H9 (cell line): ENCODE measurements at regions not wholly inside any gene's neighbourhood (a gene's known extent, or its start where the extent isn't known, plus 50 kb on each side); places are given as distances from the start of the nearest gene placed in this dataset.

Experiments used
- DNase-seq: peaks from one replicate; pipeline ENCODE4 v3.0.0-alpha.2; 2017
- H2AFZ ChIP-seq: one replicate; pipeline ENCODE4 v1.6.1; 2013; ENCODE audit warnings: mild to moderate bottlenecking, low read length, control low read depth, moderate library complexity
- H2AK5ac ChIP-seq: 2 replicates; pipeline ENCODE4 v1.6.1; 2013; ENCODE audit warnings: low read length, control low read depth, mixed read lengths; ENCODE audit not compliant: insufficient read length
- H2BK120ac ChIP-seq: one replicate; pipeline ENCODE4 v1.6.1; 2013; ENCODE audit warnings: low read depth, mild to moderate bottlenecking, low read length, control low read depth, inconsistent platforms; ENCODE audit not compliant: poor library complexity, severe bottlenecking
- H2BK12ac ChIP-seq: 2 replicates; pipeline ENCODE4 v1.6.1; 2013; ENCODE audit warnings: low read length, control low read depth, mixed read lengths, low read depth; ENCODE audit not compliant: insufficient read length
- H2BK15ac ChIP-seq: 2 replicates; pipeline ENCODE4 v1.6.1; 2013; ENCODE audit warnings: low read depth, low read length, control low read depth
- H2BK20ac ChIP-seq: one replicate; pipeline ENCODE4 v1.6.1; 2013; ENCODE audit warnings: low read depth, mild to moderate bottlenecking, low read length, control low read depth, inconsistent platforms; ENCODE audit not compliant: poor library complexity, severe bottlenecking
- H2BK5ac ChIP-seq: 2 replicates; pipeline ENCODE4 v1.6.1; 2013; ENCODE audit warnings: low read length, control low read depth, mixed read lengths; ENCODE audit not compliant: insufficient read length
- H3K14ac ChIP-seq: 2 replicates; pipeline ENCODE4 v1.6.1; 2013; ENCODE audit warnings: low read length, control low read depth; ENCODE audit not compliant: insufficient read depth
- H3K18ac ChIP-seq: 2 replicates; pipeline ENCODE4 v1.6.1; 2013; ENCODE audit warnings: low read depth, mild to moderate bottlenecking, mixed read lengths, low read length, control low read depth; ENCODE audit not compliant: insufficient read length
- H3K23ac ChIP-seq: 2 replicates; pipeline ENCODE4 v1.6.1; 2013; ENCODE audit warnings: low read length, control low read depth, mixed read lengths, low read depth; ENCODE audit not compliant: insufficient read length
- H3K23me2 ChIP-seq: 2 replicates; pipeline ENCODE4 v1.6.1; 2013; ENCODE audit warnings: low read depth, mild to moderate bottlenecking, mixed read lengths, low read length, control low read depth; ENCODE audit not compliant: insufficient read length, poor library complexity, severe bottlenecking
- H3K27ac ChIP-seq: 2 replicates; pipeline ENCODE4 v1.5.1; 2013; ENCODE audit warnings: low read length, control low read depth, mixed read lengths, low read depth; ENCODE audit not compliant: insufficient read length
- H3K27me3 ChIP-seq: 2 replicates; pipeline ENCODE4 v1.6.1; 2013; ENCODE audit warnings: low read length, control low read depth, inconsistent platforms; ENCODE audit not compliant: insufficient read depth
- H3K4ac ChIP-seq: 2 replicates; pipeline ENCODE4 v1.6.1; 2013; ENCODE audit warnings: low read depth, mild to moderate bottlenecking, control low read depth, inconsistent platforms, low read length, moderate library complexity
- H3K4me1 ChIP-seq: 2 replicates; pipeline ENCODE4 v1.6.1; 2013; ENCODE audit warnings: low read length, control low read depth, inconsistent platforms; ENCODE audit not compliant: insufficient read depth
- H3K4me2 ChIP-seq: 2 replicates; pipeline ENCODE4 v1.6.1; 2013; ENCODE audit warnings: low read length, control low read depth, mixed read lengths; ENCODE audit not compliant: insufficient read length, insufficient read depth
- H3K56ac ChIP-seq: 2 replicates; pipeline ENCODE4 v1.6.1; 2013; ENCODE audit warnings: low read depth, mild to moderate bottlenecking, mixed read lengths, low read length, control low read depth; ENCODE audit not compliant: insufficient read length
- H3K79me1 ChIP-seq: 2 replicates; pipeline ENCODE4 v1.6.1; 2013; ENCODE audit warnings: low read depth, mild to moderate bottlenecking, moderate library complexity, low read length, control low read depth, inconsistent platforms; ENCODE audit not compliant: insufficient read depth, poor library complexity, severe bottlenecking
- H3K79me2 ChIP-seq: 2 replicates; pipeline ENCODE4 v1.6.1; 2013; ENCODE audit warnings: low read length, control low read depth, inconsistent platforms; ENCODE audit not compliant: insufficient read depth
- H3K9ac ChIP-seq: 2 replicates; pipeline ENCODE4 v1.6.1; 2013; ENCODE audit warnings: low read length, control low read depth, mixed read lengths; ENCODE audit not compliant: insufficient read length; ENCODE audit errors: extremely low read depth
- H3K9me3 ChIP-seq: one replicate; pipeline ENCODE4 v1.6.1; 2013; ENCODE audit warnings: low read depth, low read length, inconsistent platforms; ENCODE audit not compliant: control insufficient read depth
- H3T11ph ChIP-seq: one replicate; pipeline ENCODE4 v1.6.1; 2013; ENCODE audit warnings: mild to moderate bottlenecking, low read length, control low read depth, inconsistent platforms
- H4K20me1 ChIP-seq: one replicate; pipeline ENCODE4 v1.6.1; 2013; ENCODE audit not compliant: control insufficient read depth, insufficient read length, insufficient read depth
- H4K5ac ChIP-seq: 2 replicates; pipeline ENCODE4 v1.6.1; 2013; ENCODE audit warnings: low read depth, mild to moderate bottlenecking, mixed read lengths, low read length, control low read depth; ENCODE audit not compliant: insufficient read length
- H4K8ac ChIP-seq: replicated peaks from 2 replicates; pipeline ENCODE4 v1.6.1; 2013; ENCODE audit warnings: low read length, control low read depth, mixed read lengths, low read depth; ENCODE audit not compliant: insufficient read length
- H4K91ac ChIP-seq: 2 replicates; pipeline ENCODE4 v1.6.1; 2013; ENCODE audit warnings: low read depth, mild to moderate bottlenecking, moderate library complexity, mixed read lengths, low read length, control low read depth; ENCODE audit not compliant: insufficient read length
- H3K27ac Mint-ChIP-seq, 3 experiments: 2 replicates in 2 of 3; 3 replicates in 1 of 3; pipeline ENCODE4 v1.8.0; 2020 to 2021; ENCODE audit warnings: mixed read lengths in 3 of 3, mild to moderate bottlenecking in 1 of 3, moderate library complexity in 1 of 3
- H3K27me3 Mint-ChIP-seq: 2 replicates; pipeline ENCODE4 v1.8.0; 2021; ENCODE audit warnings: low read depth, mild to moderate bottlenecking, moderate library complexity, mixed read lengths
- H3K36me3 Mint-ChIP-seq, 3 experiments: 2 replicates in 2 of 3; 3 replicates in 1 of 3; pipeline ENCODE4 v1.8.0; 2020 to 2021; ENCODE audit warnings: low read depth in 3 of 3, mixed read lengths in 3 of 3; ENCODE audit not compliant: insufficient read depth in 1 of 3
- H3K4me1 Mint-ChIP-seq, 2 experiments: 2 replicates each; pipeline ENCODE4 v1.8.0; 2020; ENCODE audit warnings: mixed read lengths in 2 of 2
- H3K4me3 Mint-ChIP-seq, 2 experiments: 2 replicates in 1 of 2; 3 replicates in 1 of 2; pipeline ENCODE4 v1.8.0; 2020 to 2021; ENCODE audit warnings: mild to moderate bottlenecking in 2 of 2, mixed read lengths in 2 of 2, moderate library complexity in 1 of 2
- H3K9me3 Mint-ChIP-seq, 2 experiments: 2 replicates in 1 of 2; 3 replicates in 1 of 2; pipeline ENCODE4 v1.8.0; 2020; ENCODE audit warnings: mild to moderate bottlenecking in 2 of 2, mixed read lengths in 2 of 2, moderate library complexity in 1 of 2
- WGBS: extraction: QIAGEN DNeasy Blood & Tissue Kit; methylation state at CpG from one replicate; pipeline ENCODE4 v1.1.7; 2013; ENCODE audit warnings: missing lambda C conversion rate, low lambda C conversion rate, mixed read lengths; ENCODE audit not compliant: insufficient read length; ENCODE audit errors: extremely low coverage; 5-methylcytosine and 5-hydroxymethylcytosine counted together
- TF ChIP-seq, protein P1 (sequence below): fragments of 200-600 bp; sonication (generic); conservative IDR thresholded peaks from 3 replicates; pipeline ENCODE4 v1.8.0; 2021; ENCODE audit warnings: antibody characterized with exemption, mild to moderate bottlenecking

GRCh38 chr5:136809382-136809781 lies 444.0 kb upstream of the TRPC7 start:
- DNase-seq: no peak
- H2AK5ac ChIP-seq: no peak overlapping the region
- H3K4me3 Mint-ChIP-seq: no peak overlapping the region
- H3K27ac ChIP-seq: no peak overlapping the region
- no peaks in the 10 kb centered on the region for H3K4me1 Mint-ChIP-seq
- H4K8ac ChIP-seq: no peak overlapping the region
- no peaks in the 10 kb centered on the region for H3K4me1 ChIP-seq
- no peak overlapping the region for H3K14ac ChIP-seq
- no peak overlapping the region for H2BK12ac ChIP-seq
- H2BK20ac ChIP-seq: no peak overlapping the region
- no peak overlapping the region for H3K18ac ChIP-seq
- TF ChIP-seq, protein P1, sequence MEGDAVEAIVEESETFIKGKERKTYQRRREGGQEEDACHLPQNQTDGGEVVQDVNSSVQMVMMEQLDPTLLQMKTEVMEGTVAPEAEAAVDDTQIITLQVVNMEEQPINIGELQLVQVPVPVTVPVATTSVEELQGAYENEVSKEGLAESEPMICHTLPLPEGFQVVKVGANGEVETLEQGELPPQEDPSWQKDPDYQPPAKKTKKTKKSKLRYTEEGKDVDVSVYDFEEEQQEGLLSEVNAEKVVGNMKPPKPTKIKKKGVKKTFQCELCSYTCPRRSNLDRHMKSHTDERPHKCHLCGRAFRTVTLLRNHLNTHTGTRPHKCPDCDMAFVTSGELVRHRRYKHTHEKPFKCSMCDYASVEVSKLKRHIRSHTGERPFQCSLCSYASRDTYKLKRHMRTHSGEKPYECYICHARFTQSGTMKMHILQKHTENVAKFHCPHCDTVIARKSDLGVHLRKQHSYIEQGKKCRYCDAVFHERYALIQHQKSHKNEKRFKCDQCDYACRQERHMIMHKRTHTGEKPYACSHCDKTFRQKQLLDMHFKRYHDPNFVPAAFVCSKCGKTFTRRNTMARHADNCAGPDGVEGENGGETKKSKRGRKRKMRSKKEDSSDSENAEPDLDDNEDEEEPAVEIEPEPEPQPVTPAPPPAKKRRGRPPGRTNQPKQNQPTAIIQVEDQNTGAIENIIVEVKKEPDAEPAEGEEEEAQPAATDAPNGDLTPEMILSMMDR: no peak
- no peaks in the 10 kb centered on the region for H3K23me2 ChIP-seq
- H3K4me2 ChIP-seq: no peak overlapping the region
- no CpG with 5 or more reads among the region's 1 CpG for WGBS
- H3K36me3 Mint-ChIP-seq: no peaks in the 10 kb centered on the region
- H3K56ac ChIP-seq: no peak overlapping the region
- no peaks in the 10 kb centered on the region for H4K20me1 ChIP-seq
- no peak overlapping the region for H3K4ac ChIP-seq
- no peaks in the 10 kb centered on the region for H3K79me2 ChIP-seq
- no peak overlapping the region for H2BK15ac ChIP-seq
- H2BK5ac ChIP-seq: no peak overlapping the region
- no peaks in the 10 kb centered on the region for H3K27me3 Mint-ChIP-seq
- H3K27me3 ChIP-seq: no peaks in the 10 kb centered on the region
- no peak overlapping the region for H3K9ac ChIP-seq
- H4K5ac ChIP-seq: no peak overlapping the region
- H2BK120ac ChIP-seq: no peak overlapping the region
- no peak overlapping the region for H3T11ph ChIP-seq
- no peaks in the 10 kb centered on the region for H3K9me3 Mint-ChIP-seq
- no peak overlapping the region for H4K91ac ChIP-seq
- no peaks in the 10 kb centered on the region for H3K9me3 ChIP-seq
- no peak overlapping the region for H2AFZ ChIP-seq
- H3K79me1 ChIP-seq: no peaks in the 10 kb centered on the region
- peak overlapping the region in 1 of 3 experiments; percentile 16; a peak in 1 of 7 replicates for H3K27ac Mint-ChIP-seq
- H3K23ac ChIP-seq: no peak overlapping the region
